ENCODE measurements at regions not wholly inside any gene's neighbourhood (a gene's known extent, or its start where the extent isn't known, plus 50 kb on each side); places are given as distances from the start of the nearest gene placed in this dataset.

GRCh38 chr20:56801971-56802755 is 173.1 kb downstream of the TFAP2C start:
- Histone ChIP-seq H3K27me3 (ENCODE audit: insufficient read depth, low read length) (no peaks in the 10 kb centered on the region), H3K18ac (ENCODE audit: insufficient read length, low read depth, low read length) (no peak overlapping the region), H4K8ac (replicated peaks; ENCODE audit: insufficient read length, low read depth, low read length) (no peak overlapping the region), H2BK5ac (ENCODE audit: insufficient read length, low read length) (no peak overlapping the region), H3K4me2 (ENCODE audit: insufficient read depth, insufficient read length, low read length) (no peak overlapping the region), H2BK120ac (ENCODE audit: low read depth, low read length, poor library complexity, severe bottlenecking) (no peak overlapping the region), H3K79me2 (ENCODE audit: insufficient read depth, low read length) (no peaks in the 10 kb centered on the region), H4K91ac (ENCODE audit: insufficient read length, low read depth, low read length) (no peak overlapping the region), H4K20me1 (ENCODE audit: control insufficient read depth, insufficient read depth, insufficient read length) (no peaks in the 10 kb centered on the region), H4K5ac (ENCODE audit: insufficient read length, low read depth, low read length) (no peak overlapping the region), H3T11ph (ENCODE audit: low read length) (no peak overlapping the region), H3K27ac (ENCODE audit: insufficient read length, low read depth, low read length) (no peak overlapping the region), H3K4me1 (ENCODE audit: insufficient read depth, low read length) (peaks cover 2% of the 10 kb centered on the region; the same call in 1 of the 2 replicates), H3K14ac (ENCODE audit: insufficient read depth, low read length) (no peak overlapping the region), H3K79me1 (ENCODE audit: insufficient read depth, low read depth, low read length, poor library complexity, severe bottlenecking) (no peaks in the 10 kb centered on the region), H2AFZ (ENCODE audit: low read length) (no peak overlapping the region), H3K4ac (ENCODE audit: low read depth, low read length) (no peak overlapping the region), H3K23me2 (ENCODE audit: insufficient read length, low read depth, low read length, poor library complexity, severe bottlenecking) (no peaks in the 10 kb centered on the region), H3K23ac (ENCODE audit: insufficient read length, low read depth, low read length) (no peak overlapping the region), H3K9me3 (ENCODE audit: control insufficient read depth, low read depth, low read length) (no peaks in the 10 kb centered on the region), H2BK20ac (ENCODE audit: low read depth, low read length, poor library complexity, severe bottlenecking) (no peak overlapping the region), H3K9ac (ENCODE audit: extremely low read depth, insufficient read length, low read length) (no peak overlapping the region), H2BK15ac (ENCODE audit: low read depth, low read length) (no peak overlapping the region), H2AK5ac (ENCODE audit: insufficient read length, low read length) (no peak overlapping the region), H2BK12ac (ENCODE audit: insufficient read length, low read depth, low read length) (no peak overlapping the region), H3K56ac (ENCODE audit: insufficient read length, low read depth, low read length) (no peak overlapping the region)
- no peak for DNase-seq
- H3K27ac Mint-ChIP-seq, result no peak overlapping the region; a peak in 1 of 7 replicates
- TF ChIP-seq CTCF (conservative IDR thresholded peaks at IDR 0.05), result no peak
- WGBS (ENCODE audit: extremely low coverage, insufficient read length, low lambda C conversion rate), result no CpG with 5 or more reads among the region's 19 CpGs
- H3K9me3 Mint-ChIP-seq, result peaks cover 10 to 12% of the 10 kb centered on the region in 2 experiments
- H3K27me3 Mint-ChIP-seq (ENCODE audit: low read depth), result peaks cover 5% of the 10 kb centered on the region
- peaks cover 9 to 20% of the 10 kb centered on the region in 2 experiments for H3K4me1 Mint-ChIP-seq
- H3K4me3 Mint-ChIP-seq, result no peak overlapping the region
- H3K36me3 Mint-ChIP-seq (ENCODE audit: insufficient read depth in 1 of 3, low read depth in 3 of 3), result peaks cover 4 to 12% (median 5%) of the 10 kb centered on the region in 3 experiments; a peak in 5 of 7 replicates
